D721Med (cell line): ENCODE measurements at regions not wholly inside any gene's neighbourhood (a gene's known extent, or its start where the extent isn't known, plus 50 kb on each side); places are given as distances from the start of the nearest gene placed in this dataset.
"Not testable (repeated sequence)": the region's sequence is repeated elsewhere in the genome, so short reads cannot be mapped to it uniquely, and the experiment has no call there.

ENCODE experiments used
- DNase-seq: peaks from one replicate; pipeline ENCODE4 v3.0.0; 2011; ENCODE audit warnings: low spot score; ENCODE audit not compliant: insufficient read length
- FAIRE-seq: peaks from 2 replicates; lab custom pipeline; 2011; peaks lifted over from hg19 to GRCh38; lab: Jason Lieb, UNC
- CTCF ChIP-seq: IDR thresholded peaks from 2 replicates; pipeline ENCODE4 v1.5.1; 2012; ENCODE audit warnings: mild to moderate bottlenecking, control low read depth; ENCODE audit not compliant: insufficient read depth; ENCODE audit errors: missing control alignments

- FAIRE-seq = no peak
- no peak for TF ChIP-seq CTCF
- DNase-seq = no peak
Observed at GRCh38 chr7:118878336-118878735, 653.8 kb downstream of the ANKRD7 start.

GRCh38 chr7:118898284-118898683 lies 673.8 kb downstream of the ANKRD7 start:
- DNase-seq = no peak
- no peak for TF ChIP-seq CTCF
- no peak for FAIRE-seq

- DNase-seq = no peak
- no peak for TF ChIP-seq CTCF
- FAIRE-seq = no peak
Observed at GRCh38 chr7:118902600-118902999, 678.1 kb downstream of the ANKRD7 start.

- DNase-seq (no peak), FAIRE-seq (no peak)
- TF ChIP-seq CTCF = no peak
Observed at GRCh38 chr7:118907911-118908527, 683.5 kb downstream of the ANKRD7 start.

- not testable (repeated sequence) for FAIRE-seq, DNase-seq
Observed at GRCh38 chr7:118916120-118916519, 691.6 kb downstream of the ANKRD7 start.

- DNase-seq (peak; percentile 8), FAIRE-seq (no peak)
- peak; percentile 75 for TF ChIP-seq CTCF
Observed at GRCh38 chr7:118918556-118918955, 694.1 kb downstream of the ANKRD7 start.

- FAIRE-seq (no peak), DNase-seq (no peak)
Observed at GRCh38 chr7:118938845-118939244, 714.3 kb downstream of the ANKRD7 start.

More at GRCh38 chr7:118938845-118939244, 714.3 kb downstream of the ANKRD7 start:
- TF ChIP-seq CTCF = no peak
